ENCODE measurements at regions not wholly inside any gene's neighbourhood (a gene's known extent, or its start where the extent isn't known, plus 50 kb on each side); places are given as distances from the start of the nearest gene placed in this dataset.
"Not testable (repeated sequence)": the region's sequence is repeated elsewhere in the genome, so short reads cannot be mapped to it uniquely, and the experiment has no call there.

- no peak overlapping the region for H3K27ac ChIP-seq
- no peak overlapping the region for H3K4me3 ChIP-seq
- H3K9me3 ChIP-seq (replicated peaks in 1 of 3): no peaks in the 10 kb centered on the region
- H3K36me3 ChIP-seq (replicated peaks in 1 of 2): peaks cover 0 to 7% of the 10 kb centered on the region in 2 donors
- WGBS, 4 donors: 74 to 89% (median 85%) methylated on average over 1 of the region's 1 CpG
- H3K27me3 ChIP-seq: no peaks in the 10 kb centered on the region
- no peak for DNase-seq
- intact Hi-C loops (cut with DNase I): no loop called here
- TF ChIP-seq, protein P1, sequence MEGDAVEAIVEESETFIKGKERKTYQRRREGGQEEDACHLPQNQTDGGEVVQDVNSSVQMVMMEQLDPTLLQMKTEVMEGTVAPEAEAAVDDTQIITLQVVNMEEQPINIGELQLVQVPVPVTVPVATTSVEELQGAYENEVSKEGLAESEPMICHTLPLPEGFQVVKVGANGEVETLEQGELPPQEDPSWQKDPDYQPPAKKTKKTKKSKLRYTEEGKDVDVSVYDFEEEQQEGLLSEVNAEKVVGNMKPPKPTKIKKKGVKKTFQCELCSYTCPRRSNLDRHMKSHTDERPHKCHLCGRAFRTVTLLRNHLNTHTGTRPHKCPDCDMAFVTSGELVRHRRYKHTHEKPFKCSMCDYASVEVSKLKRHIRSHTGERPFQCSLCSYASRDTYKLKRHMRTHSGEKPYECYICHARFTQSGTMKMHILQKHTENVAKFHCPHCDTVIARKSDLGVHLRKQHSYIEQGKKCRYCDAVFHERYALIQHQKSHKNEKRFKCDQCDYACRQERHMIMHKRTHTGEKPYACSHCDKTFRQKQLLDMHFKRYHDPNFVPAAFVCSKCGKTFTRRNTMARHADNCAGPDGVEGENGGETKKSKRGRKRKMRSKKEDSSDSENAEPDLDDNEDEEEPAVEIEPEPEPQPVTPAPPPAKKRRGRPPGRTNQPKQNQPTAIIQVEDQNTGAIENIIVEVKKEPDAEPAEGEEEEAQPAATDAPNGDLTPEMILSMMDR (IDR thresholded peaks at IDR 0.05): no peak
- TF ChIP-seq POLR2A (IDR thresholded peaks at IDR 0.05): no peak
- peaks cover 0 to 16% of the 10 kb centered on the region in 2 donors for H3K4me1 ChIP-seq (replicated peaks in 1 of 2)
These were observed 228.5 kb downstream of the RTP5 start for GRCh38 chr2:242098034-242098433.

GRCh38 chr2:242098445-242099128 lies 229.1 kb downstream of the RTP5 start:
- no peaks in the 10 kb centered on the region for H3K9me3 ChIP-seq (replicated peaks in 1 of 3)
- peaks cover 0 to 16% of the 10 kb centered on the region in 2 donors for H3K4me1 ChIP-seq (replicated peaks in 1 of 2)
- no peak for TF ChIP-seq POLR2A (IDR thresholded peaks at IDR 0.05)
- TF ChIP-seq, protein P1 (IDR thresholded peaks at IDR 0.05): no peak
- H3K27me3 ChIP-seq: no peaks in the 10 kb centered on the region
- peak in 2 of 7 donors; percentile 22 to 23 for DNase-seq
- H3K27ac ChIP-seq: no peak overlapping the region
- H3K4me3 ChIP-seq: no peak overlapping the region
- H3K36me3 ChIP-seq (replicated peaks in 1 of 2): peaks cover 0 to 7% of the 10 kb centered on the region in 2 donors
- intact Hi-C loops (cut with DNase I): no loop called here
- 80 to 87% (median 86%) methylated on average over 7 of the region's 7 CpGs for WGBS, 4 donors

GRCh38 chr2:242103093-242103492 lies 233.6 kb downstream of the RTP5 start:
- H3K9me3 ChIP-seq (replicated peaks in 1 of 3); DNase-seq: not testable (repeated sequence)
- 82 to 93% (median 87%) methylated on average over 2 of the region's 2 CpGs for WGBS, 4 donors

GRCh38 chr2:242104202-242104956 lies 234.8 kb downstream of the RTP5 start:
- H3K4me1 ChIP-seq (replicated peaks in 1 of 2); H3K27ac ChIP-seq; H3K9me3 ChIP-seq (replicated peaks in 1 of 3); intact Hi-C loops (cut with DNase I); H3K36me3 ChIP-seq (replicated peaks in 1 of 2); H3K27me3 ChIP-seq; DNase-seq; H3K4me3 ChIP-seq: not testable (repeated sequence)
- 89 to 94% (median 92%) methylated on average over 7 of the region's 7 CpGs for WGBS, 4 donors

More at GRCh38 chr2:242103093-242103492, 233.6 kb downstream of the RTP5 start:
- H3K4me3 ChIP-seq; intact Hi-C loops (cut with DNase I); H3K36me3 ChIP-seq (replicated peaks in 1 of 2); H3K27ac ChIP-seq; H3K27me3 ChIP-seq; H3K4me1 ChIP-seq (replicated peaks in 1 of 2): not testable (repeated sequence)

DNA sequence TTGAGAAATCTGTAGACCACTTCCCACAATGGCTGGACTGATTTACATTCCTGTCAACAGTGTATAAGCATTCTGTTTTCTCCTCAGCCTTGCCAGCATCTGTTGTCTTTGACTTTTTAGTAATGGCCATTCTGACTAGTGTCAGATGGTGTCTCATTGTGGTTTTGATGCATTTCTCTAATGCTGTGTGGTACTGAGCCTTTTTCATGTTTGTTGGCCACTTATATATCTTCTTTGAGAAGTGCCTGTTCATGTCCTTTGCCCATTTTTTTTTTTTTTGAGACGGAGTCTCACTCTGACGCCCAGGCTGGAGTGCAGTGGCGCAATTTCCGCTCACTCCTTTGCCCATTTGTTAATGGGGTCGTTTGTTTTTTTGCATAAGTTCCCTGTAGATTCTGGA lies 237.5 kb downstream of the RTP5 start:
- H3K4me3 ChIP-seq; intact Hi-C loops (cut with DNase I); H3K36me3 ChIP-seq (replicated peaks in 1 of 2); H3K27me3 ChIP-seq; H3K4me1 ChIP-seq (replicated peaks in 1 of 2); DNase-seq; H3K9me3 ChIP-seq (replicated peaks in 1 of 3): not testable (repeated sequence)
- peak overlapping the region in 1 of 5 donors; percentile 21 for H3K27ac ChIP-seq
- WGBS, 4 donors: 74 to 82% (median 81%) methylated on average over 5 of the region's 5 CpGs

- intact Hi-C loops (cut with DNase I); H3K27me3 ChIP-seq: not testable (repeated sequence)
These were observed 239.4 kb downstream of the RTP5 start for GRCh38 chr2:242108797-242109500.

GRCh38 chr2:242109819-242110218 lies 240.3 kb downstream of the RTP5 start:
- H3K4me3 ChIP-seq; H3K27ac ChIP-seq; H3K9me3 ChIP-seq (replicated peaks in 1 of 3); H3K36me3 ChIP-seq (replicated peaks in 1 of 2); DNase-seq; H3K27me3 ChIP-seq; intact Hi-C loops (cut with DNase I); H3K4me1 ChIP-seq (replicated peaks in 1 of 2): not testable (repeated sequence)
- 74 to 78% (median 76%) methylated on average over 6 to 9 of the region's 10 CpGs for WGBS, 4 donors

More at GRCh38 chr2:242108797-242109500, 239.4 kb downstream of the RTP5 start:
- 86 to 100% (median 100%) methylated on average over 1 to 2 of the region's 2 CpGs for WGBS, 4 donors
- not testable (repeated sequence) for H3K9me3 ChIP-seq (replicated peaks in 1 of 3); H3K4me3 ChIP-seq; H3K4me1 ChIP-seq (replicated peaks in 1 of 2); H3K36me3 ChIP-seq (replicated peaks in 1 of 2); H3K27ac ChIP-seq; DNase-seq

DNA sequence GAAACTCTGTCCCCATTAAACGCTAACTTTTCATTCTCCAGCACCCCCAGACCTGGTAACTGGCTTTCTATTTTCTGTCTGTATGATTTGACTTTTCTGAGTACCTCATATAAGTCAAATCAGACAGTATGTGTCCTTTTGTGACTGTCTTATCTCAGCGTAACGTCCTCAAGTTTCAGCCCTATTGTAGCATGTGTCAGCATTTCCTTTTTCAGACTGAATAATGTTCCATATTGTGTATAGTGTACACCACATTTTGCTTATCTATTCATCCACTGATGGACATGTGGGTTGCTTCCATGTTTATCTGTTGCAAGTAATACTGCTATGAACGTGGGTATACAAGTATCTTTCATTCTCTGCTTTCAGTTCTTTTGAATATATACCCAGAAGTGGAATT lies 242.4 kb downstream of the RTP5 start:
- WGBS, 4 donors: 77 to 96% (median 85%) methylated on average over 2 to 4 of the region's 4 CpGs

More for the DNA sequence above, 242.4 kb downstream of the RTP5 start:
- H3K4me3 ChIP-seq; intact Hi-C loops (cut with DNase I); DNase-seq; H3K9me3 ChIP-seq (replicated peaks in 1 of 3); H3K4me1 ChIP-seq (replicated peaks in 1 of 2); H3K36me3 ChIP-seq (replicated peaks in 1 of 2); H3K27me3 ChIP-seq; H3K27ac ChIP-seq: not testable (repeated sequence)

Data from adrenal gland (tissue), 9 donors.